BE2C (cell line): ENCODE measurements at regions not wholly inside any gene's neighbourhood (a gene's known extent, or its start where the extent isn't known, plus 50 kb on each side); places are given as distances from the start of the nearest gene placed in this dataset.

Source experiments
- DNase-seq: peaks from one replicate; pipeline ENCODE4 v3.0.0-alpha.2; 2020
- H3K27me3 ChIP-seq: fragments of 250-450 bp; sonication (Bioruptor Pico); 2 replicates; pipeline ENCODE4 v1.5.1; 2020; ENCODE audit warnings: mild to moderate bottlenecking
- H3K36me3 ChIP-seq: fragments of 250-450 bp; sonication (Bioruptor Pico); 2 replicates; pipeline ENCODE4 v1.5.1; 2020; ENCODE audit warnings: mild to moderate bottlenecking
- H3K4me1 ChIP-seq: fragments of 250-450 bp; sonication (Bioruptor Pico); 2 replicates; pipeline ENCODE4 v1.5.1; 2020
- H3K4me3 ChIP-seq: 2 replicates; pipeline ENCODE4 v1.5.1; 2011; ENCODE audit warnings: low read depth, low read length
- H3K9me3 ChIP-seq: fragments of 250-450 bp; sonication (Bioruptor Pico); 2 replicates; pipeline ENCODE4 v1.5.1; 2020
- CTCF ChIP-seq: IDR thresholded peaks from 2 replicates; pipeline ENCODE4 v1.5.1; 2012; ENCODE audit warnings: mild to moderate bottlenecking, low read depth, low read length

GRCh38 chr20:22501034-22501433 is 83.3 kb downstream of the FOXA2 start:
- no peaks in the 10 kb centered on the region for H3K36me3 ChIP-seq
- no peak overlapping the region for H3K4me3 ChIP-seq
- no peak for DNase-seq
- no peaks in the 10 kb centered on the region for H3K4me1 ChIP-seq
- H3K27me3 ChIP-seq: no peaks in the 10 kb centered on the region
- H3K9me3 ChIP-seq: no peaks in the 10 kb centered on the region
- no peak for TF ChIP-seq CTCF

GRCh38 chr20:22499515-22500166 is 84.7 kb downstream of the FOXA2 start:
- no peaks in the 10 kb centered on the region for H3K4me1 ChIP-seq
- no peak for TF ChIP-seq CTCF
- DNase-seq: no peak
- H3K4me3 ChIP-seq: no peak overlapping the region
- no peaks in the 10 kb centered on the region for H3K9me3 ChIP-seq
- no peaks in the 10 kb centered on the region for H3K36me3 ChIP-seq
- H3K27me3 ChIP-seq: no peaks in the 10 kb centered on the region

- no peak for TF ChIP-seq CTCF
- no peak for DNase-seq
- H3K4me1 ChIP-seq: no peaks in the 10 kb centered on the region
- no peaks in the 10 kb centered on the region for H3K9me3 ChIP-seq
- H3K36me3 ChIP-seq: no peaks in the 10 kb centered on the region
- H3K27me3 ChIP-seq: no peaks in the 10 kb centered on the region
- no peak overlapping the region for H3K4me3 ChIP-seq
Observed at GRCh38 chr20:22496817-22497216, 87.6 kb downstream of the FOXA2 start.

- Histone ChIP-seq H3K36me3 (no peaks in the 10 kb centered on the region), H3K4me1 (no peaks in the 10 kb centered on the region), H3K9me3 (no peaks in the 10 kb centered on the region), H3K4me3 (no peak overlapping the region), H3K27me3 (no peaks in the 10 kb centered on the region)
- no peak for DNase-seq
- TF ChIP-seq CTCF: no peak
Observed at GRCh38 chr20:22495789-22496188, 88.6 kb downstream of the FOXA2 start.

- TF ChIP-seq CTCF: no peak
- H3K4me1 ChIP-seq: no peaks in the 10 kb centered on the region
- H3K9me3 ChIP-seq: no peaks in the 10 kb centered on the region
- DNase-seq: no peak
- no peaks in the 10 kb centered on the region for H3K36me3 ChIP-seq
- H3K4me3 ChIP-seq: no peak overlapping the region
- no peaks in the 10 kb centered on the region for H3K27me3 ChIP-seq
Observed at GRCh38 chr20:22495172-22495571, 89.2 kb downstream of the FOXA2 start.

GRCh38 chr20:22492497-22492896 is 91.9 kb downstream of the FOXA2 start:
- no peak overlapping the region for H3K4me3 ChIP-seq
- no peaks in the 10 kb centered on the region for H3K27me3 ChIP-seq
- no peak for DNase-seq
- TF ChIP-seq CTCF: no peak
- H3K36me3 ChIP-seq: no peaks in the 10 kb centered on the region
- H3K9me3 ChIP-seq: no peaks in the 10 kb centered on the region
- no peaks in the 10 kb centered on the region for H3K4me1 ChIP-seq
